Mesenchymal stem cell (in vitro differentiated cells and primary cell): ENCODE measurements at regions not wholly inside any gene's neighbourhood (a gene's known extent, or its start where the extent isn't known, plus 50 kb on each side); places are given as distances from the start of the nearest gene placed in this dataset.

Experiments used
- DNase-seq: peaks from one replicate; pipeline ENCODE4 v3.0.0-alpha.2; 2013
- H2AFZ ChIP-seq: one replicate; pipeline ENCODE4 v1.6.1; 2013; ENCODE audit warnings: low read depth, mild to moderate bottlenecking, control low read depth, inconsistent platforms, low read length, moderate library complexity
- H2AK5ac ChIP-seq: 2 replicates; pipeline ENCODE4 v1.6.1; 2013; ENCODE audit warnings: low read length, moderate library complexity, mild to moderate bottlenecking, inconsistent platforms; ENCODE audit not compliant: severe bottlenecking
- H2BK120ac ChIP-seq: one replicate; pipeline ENCODE4 v1.6.1; 2013; ENCODE audit warnings: low read depth, mild to moderate bottlenecking, inconsistent platforms, low read length, moderate library complexity
- H2BK12ac ChIP-seq, 2 experiments: one replicate each; pipeline ENCODE4 v1.6.1; 2013; ENCODE audit warnings: inconsistent platforms in 2 of 2, low read length in 2 of 2, mild to moderate bottlenecking in 2 of 2, moderate library complexity in 2 of 2, control low read depth in 1 of 2
- H2BK15ac ChIP-seq: one replicate; pipeline ENCODE4 v1.6.1; 2013; ENCODE audit warnings: mild to moderate bottlenecking, low read depth, inconsistent platforms; ENCODE audit not compliant: poor library complexity, severe bottlenecking
- H2BK5ac ChIP-seq: 2 replicates; pipeline ENCODE4 v1.6.1; 2013; ENCODE audit warnings: low read depth, mild to moderate bottlenecking, low read length, control low read depth, inconsistent platforms; ENCODE audit not compliant: poor library complexity, severe bottlenecking
- H3K14ac ChIP-seq, 2 experiments: one replicate each; pipeline ENCODE4 v1.6.1; 2013; ENCODE audit warnings: inconsistent platforms in 2 of 2, low read length in 2 of 2, control low read depth in 1 of 2, mild to moderate bottlenecking in 1 of 2, moderate library complexity in 1 of 2
- H3K18ac ChIP-seq, 2 experiments: one replicate each; pipeline ENCODE4 v1.6.1; 2013; ENCODE audit warnings: inconsistent platforms in 2 of 2, low read length in 2 of 2, control low read depth in 1 of 2, low read depth in 1 of 2, mild to moderate bottlenecking in 1 of 2
- H3K23ac ChIP-seq, 2 experiments: one replicate each; pipeline ENCODE4 v1.6.1; 2013; ENCODE audit warnings: inconsistent platforms in 2 of 2, low read length in 2 of 2, mild to moderate bottlenecking in 2 of 2, moderate library complexity in 2 of 2, control low read depth in 1 of 2
- H3K27ac ChIP-seq: 2 replicates; pipeline ENCODE4 v1.5.1; 2013; ENCODE audit warnings: mild to moderate bottlenecking, moderate library complexity, low read length, control low read depth, inconsistent platforms; ENCODE audit not compliant: poor library complexity, severe bottlenecking
- H3K27me3 ChIP-seq, 2 experiments: 2 replicates each; pipeline versions ENCODE4 v1.6.1 to v1.7.0; 2013; ENCODE audit warnings: low read length in 2 of 2, mild to moderate bottlenecking in 2 of 2, moderate library complexity in 2 of 2, control low read depth in 1 of 2, inconsistent platforms in 1 of 2; ENCODE audit not compliant: control insufficient read depth in 1 of 2, insufficient read depth in 1 of 2
- H3K36me3 ChIP-seq, 2 experiments: 2 replicates each; pipeline versions ENCODE4 v1.6.1 to v1.7.0; 2013; ENCODE audit warnings: low read length in 2 of 2, control low read depth in 1 of 2, inconsistent platforms in 1 of 2, low read depth in 1 of 2, mild to moderate bottlenecking in 1 of 2; ENCODE audit not compliant: insufficient read depth in 2 of 2, control insufficient read depth in 1 of 2
- H3K4ac ChIP-seq, 2 experiments: one replicate each; pipeline ENCODE4 v1.6.1; 2013; ENCODE audit warnings: inconsistent platforms in 2 of 2, low read length in 2 of 2, mild to moderate bottlenecking in 2 of 2, moderate library complexity in 2 of 2, control low read depth in 1 of 2, low read depth in 1 of 2
- H3K4me1 ChIP-seq: 2 replicates; pipeline ENCODE4 v1.6.1; 2013; ENCODE audit warnings: low read depth, low read length, control low read depth; ENCODE audit not compliant: control insufficient read depth, insufficient read depth
- H3K4me2 ChIP-seq: 2 replicates; pipeline ENCODE4 v1.6.1; 2013; ENCODE audit warnings: low read length, mild to moderate bottlenecking, inconsistent platforms; ENCODE audit not compliant: poor library complexity, severe bottlenecking
- H3K4me3 ChIP-seq, 2 experiments: 2 replicates each; pipeline versions ENCODE4 v1.5.1 to v1.7.0; 2013; ENCODE audit warnings: low read length in 2 of 2, mild to moderate bottlenecking in 2 of 2, control low read depth in 1 of 2, low read depth in 1 of 2; ENCODE audit not compliant: insufficient read depth in 1 of 2
- H3K79me1 ChIP-seq: replicated peaks from 2 replicates; pipeline ENCODE4 v1.6.1; 2013; ENCODE audit warnings: mild to moderate bottlenecking, control low read depth, low read length, inconsistent platforms; ENCODE audit not compliant: poor library complexity, severe bottlenecking
- H3K9ac ChIP-seq: 2 replicates; pipeline ENCODE4 v1.7.0; 2013; ENCODE audit warnings: mild to moderate bottlenecking, low read length, moderate library complexity
- H3K9me3 ChIP-seq: 2 replicates; pipeline ENCODE4 v1.7.0; 2013; ENCODE audit warnings: mild to moderate bottlenecking, low read length; ENCODE audit not compliant: control insufficient read depth
- H4K8ac ChIP-seq: one replicate; pipeline ENCODE4 v1.6.1; 2013; ENCODE audit warnings: inconsistent platforms, mild to moderate bottlenecking, low read length, moderate library complexity
- H4K91ac ChIP-seq: one replicate; pipeline ENCODE4 v1.6.1; 2013; ENCODE audit warnings: mild to moderate bottlenecking, low read length, inconsistent platforms
- whole genome bisulfite sequencing: methylation state at CpG from one replicate; pipeline ENCODE4 v1.1.7; 2013; ENCODE audit warnings: mixed read lengths; 5-methylcytosine and 5-hydroxymethylcytosine counted together

GRCh38 chr7:126150278-126150958 lies 1102.3 kb downstream of the GRM8 start:
- H2BK120ac ChIP-seq: no peak overlapping the region

GRCh38 chr7:126140858-126141466 lies 1111.8 kb downstream of the GRM8 start:
- Histone ChIP-seq H2AFZ (no peak overlapping the region), H3K36me3 (no peaks in the 10 kb centered on the region), H2BK12ac (no peak overlapping the region), H3K23ac (no peak overlapping the region), H3K4me3 (no peak overlapping the region), H3K4me1 (no peaks in the 10 kb centered on the region), H3K14ac (no peak overlapping the region), H3K18ac (no peak overlapping the region), H3K9me3 (no peaks in the 10 kb centered on the region), H4K8ac (no peak overlapping the region), H2BK5ac (no peak overlapping the region), H3K79me1 (no peaks in the 10 kb centered on the region), H2AK5ac (no peak overlapping the region), H2BK15ac (no peak overlapping the region), H3K27ac (no peak overlapping the region), H3K4me2 (no peak overlapping the region), H3K27me3 (no peaks in the 10 kb centered on the region), H2BK120ac (no peak overlapping the region), H3K4ac (no peak overlapping the region), H3K9ac (no peak overlapping the region), H4K91ac (no peak overlapping the region)
- DNase-seq: no peak

More at GRCh38 chr7:126150278-126150958, 1102.3 kb downstream of the GRM8 start:
- H4K91ac ChIP-seq: no peak overlapping the region
- no peak overlapping the region for H2BK15ac ChIP-seq
- H3K36me3 ChIP-seq: no peaks in the 10 kb centered on the region
- no peaks in the 10 kb centered on the region for H3K4me1 ChIP-seq
- H3K14ac ChIP-seq: no peak overlapping the region
- H3K79me1 ChIP-seq: no peaks in the 10 kb centered on the region
- H3K27me3 ChIP-seq: no peaks in the 10 kb centered on the region
- H3K9me3 ChIP-seq: no peaks in the 10 kb centered on the region
- no peak overlapping the region for H3K27ac ChIP-seq
- H3K4me3 ChIP-seq: no peak overlapping the region
- H2AFZ ChIP-seq: no peak overlapping the region
- H3K4ac ChIP-seq: no peak overlapping the region
- DNase-seq: no peak
- no peak overlapping the region for H3K18ac ChIP-seq
- no peak overlapping the region for H2BK12ac ChIP-seq
- no peak overlapping the region for H4K8ac ChIP-seq
- no peak overlapping the region for H3K23ac ChIP-seq
- H2BK5ac ChIP-seq: no peak overlapping the region
- H3K9ac ChIP-seq: no peak overlapping the region
- no peak overlapping the region for H2AK5ac ChIP-seq
- H3K4me2 ChIP-seq: no peak overlapping the region
- 53% methylated on average over 2 of the region's 2 CpGs for WGBS

- no peak overlapping the region for H2BK15ac ChIP-seq
- 36% methylated on average over 1 of the region's 1 CpG for WGBS
- H3K9ac ChIP-seq: no peak overlapping the region
- H3K23ac ChIP-seq: no peak overlapping the region
- H3K9me3 ChIP-seq: no peaks in the 10 kb centered on the region
- no peak for DNase-seq
- no peak overlapping the region for H3K14ac ChIP-seq
- H3K27ac ChIP-seq: no peak overlapping the region
- H3K18ac ChIP-seq: no peak overlapping the region
- H2BK120ac ChIP-seq: no peak overlapping the region
- no peak overlapping the region for H4K8ac ChIP-seq
- no peaks in the 10 kb centered on the region for H3K4me1 ChIP-seq
- no peak overlapping the region for H2AK5ac ChIP-seq
- no peak overlapping the region for H2AFZ ChIP-seq
- H3K27me3 ChIP-seq: no peaks in the 10 kb centered on the region
- no peak overlapping the region for H3K4me2 ChIP-seq
- H4K91ac ChIP-seq: no peak overlapping the region
- no peaks in the 10 kb centered on the region for H3K36me3 ChIP-seq
- H2BK12ac ChIP-seq: no peak overlapping the region
- H3K4ac ChIP-seq: no peak overlapping the region
- H3K4me3 ChIP-seq: no peak overlapping the region
- no peaks in the 10 kb centered on the region for H3K79me1 ChIP-seq
- H2BK5ac ChIP-seq: no peak overlapping the region
These were observed 1132.8 kb downstream of the GRM8 start for GRCh38 chr7:126119981-126120380.

DNA sequence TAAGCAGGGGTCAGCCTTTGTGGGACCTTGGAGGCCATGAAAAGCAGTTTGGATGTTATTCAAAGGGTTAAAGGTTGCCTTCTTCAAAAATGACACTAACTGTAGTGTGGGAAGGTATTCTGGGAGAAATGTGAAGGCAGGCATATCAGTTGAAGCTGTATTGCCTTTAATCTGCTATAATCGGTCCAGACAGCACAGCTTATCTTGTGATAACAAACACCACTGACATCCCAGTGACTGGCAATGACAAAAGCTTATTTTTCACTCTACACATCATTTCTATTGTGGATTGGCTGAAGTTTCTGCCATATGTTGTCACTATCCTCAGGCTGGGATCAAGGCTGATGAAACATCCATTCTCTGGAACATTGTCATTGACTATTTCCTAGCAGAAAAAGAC lies 1149.2 kb downstream of the GRM8 start:
- Histone ChIP-seq H3K18ac (no peak overlapping the region), H3K4me2 (no peak overlapping the region), H3K27ac (no peak overlapping the region), H2BK12ac (no peak overlapping the region), H3K4me3 (no peak overlapping the region), H3K27me3 (no peaks in the 10 kb centered on the region), H3K9me3 (peaks cover 18% of the 10 kb centered on the region), H2BK5ac (no peak overlapping the region), H4K8ac (no peak overlapping the region), H3K9ac (no peak overlapping the region), H3K23ac (no peak overlapping the region), H4K91ac (no peak overlapping the region), H3K4ac (no peak overlapping the region), H3K36me3 (no peaks in the 10 kb centered on the region), H3K14ac (no peak overlapping the region), H2BK15ac (no peak overlapping the region), H2AFZ (no peak overlapping the region), H2BK120ac (no peak overlapping the region), H3K79me1 (no peaks in the 10 kb centered on the region), H2AK5ac (no peak overlapping the region), H3K4me1 (no peaks in the 10 kb centered on the region)
- DNase-seq: no peak
- WGBS: 75% methylated on average over 1 of the region's 1 CpG
